Central memory CD8-positive, alpha-beta T cell (primary cell): ENCODE measurements at regions not wholly inside any gene's neighbourhood (a gene's known extent, or its start where the extent isn't known, plus 50 kb on each side); places are given as distances from the start of the nearest gene placed in this dataset.
"Not testable (repeated sequence)": the region's sequence is repeated elsewhere in the genome, so short reads cannot be mapped to it uniquely, and the experiment has no call there.

ENCODE experiments used
- ATAC-seq: fragments of 150-1000 bp; cut with Tn5 transposase; replicated peaks from 2 replicates; pipeline ENCODE4 v1.10.0; 2022; ENCODE audit warnings: mild to moderate bottlenecking, moderate FRiP score, moderate number of reproducible peaks; ENCODE audit not compliant: poor library complexity, severe bottlenecking; ENCODE audit errors: extremely low read depth
- DNase-seq, 2 donors: peaks; one replicate each; pipeline ENCODE4 v3.0.0; 2021; ENCODE audit warnings: low spot score in 2 of 2
- H3K27ac Mint-ChIP-seq: one replicate; pipeline ENCODE4 v1.8.0; 2022; ENCODE audit warnings: low read depth, mild to moderate bottlenecking, moderate library complexity, mixed read lengths
- H3K27me3 Mint-ChIP-seq: one replicate; pipeline ENCODE4 v1.8.0; 2022; ENCODE audit warnings: mixed read lengths
- H3K36me3 Mint-ChIP-seq: one replicate; pipeline ENCODE4 v1.8.0; 2022; ENCODE audit warnings: mild to moderate bottlenecking, moderate library complexity, mixed read lengths; ENCODE audit not compliant: insufficient read depth
- H3K4me1 Mint-ChIP-seq: one replicate; pipeline ENCODE4 v1.8.0; 2022; ENCODE audit warnings: mixed read lengths
- H3K4me3 Mint-ChIP-seq: one replicate; pipeline ENCODE4 v1.8.0; 2022; ENCODE audit warnings: mild to moderate bottlenecking, moderate library complexity, mixed read lengths
- H3K9me3 Mint-ChIP-seq: one replicate; pipeline ENCODE4 v1.8.0; 2022; ENCODE audit warnings: mixed read lengths

GRCh38 chr1:70785287-70785686, 262.3 kb downstream of the PTGER3 start:
- no peaks in the 10 kb centered on the region for H3K27me3 Mint-ChIP-seq
- H3K36me3 Mint-ChIP-seq: no peaks in the 10 kb centered on the region
- H3K27ac Mint-ChIP-seq: no peak overlapping the region
- ATAC-seq (no peak), DNase-seq (no peak)
- no peak overlapping the region for H3K4me3 Mint-ChIP-seq
- no peaks in the 10 kb centered on the region for H3K9me3 Mint-ChIP-seq
- H3K4me1 Mint-ChIP-seq: no peaks in the 10 kb centered on the region

GRCh38 chr1:70790232-70790923, 257.2 kb downstream of the PTGER3 start:
- no peaks in the 10 kb centered on the region for H3K4me1 Mint-ChIP-seq
- DNase-seq (no peak), ATAC-seq (no peak)
- no peaks in the 10 kb centered on the region for H3K27me3 Mint-ChIP-seq
- H3K27ac Mint-ChIP-seq: no peak overlapping the region
- no peak overlapping the region for H3K4me3 Mint-ChIP-seq
- no peaks in the 10 kb centered on the region for H3K9me3 Mint-ChIP-seq
- no peaks in the 10 kb centered on the region for H3K36me3 Mint-ChIP-seq

- not testable (repeated sequence) for ATAC-seq, H3K4me1 Mint-ChIP-seq, H3K27ac Mint-ChIP-seq, H3K27me3 Mint-ChIP-seq, H3K36me3 Mint-ChIP-seq, DNase-seq, H3K9me3 Mint-ChIP-seq, H3K4me3 Mint-ChIP-seq
Measured at GRCh38 chr1:70795064-70795463, 252.6 kb downstream of the PTGER3 start.

- ATAC-seq, H3K27me3 Mint-ChIP-seq, H3K27ac Mint-ChIP-seq, H3K36me3 Mint-ChIP-seq, H3K4me1 Mint-ChIP-seq, H3K4me3 Mint-ChIP-seq, DNase-seq, H3K9me3 Mint-ChIP-seq: not testable (repeated sequence)
Measured at GRCh38 chr1:70796298-70796697, 251.3 kb downstream of the PTGER3 start.

GRCh38 chr1:70802625-70803024, 245.0 kb downstream of the PTGER3 start:
- not testable (repeated sequence) for H3K27me3 Mint-ChIP-seq, H3K4me1 Mint-ChIP-seq, H3K9me3 Mint-ChIP-seq, DNase-seq, ATAC-seq, H3K4me3 Mint-ChIP-seq, H3K36me3 Mint-ChIP-seq, H3K27ac Mint-ChIP-seq

- Mint-ChIP-seq H3K27ac (no peak overlapping the region), H3K9me3 (peaks cover 7% of the 10 kb centered on the region), H3K36me3 (no peaks in the 10 kb centered on the region), H3K4me1 (no peaks in the 10 kb centered on the region), H3K27me3 (no peaks in the 10 kb centered on the region), H3K4me3 (no peak overlapping the region)
- ATAC-seq (no peak), DNase-seq (no peak)
Measured at GRCh38 chr1:70805641-70806040, 242.0 kb downstream of the PTGER3 start.

GRCh38 chr1:70807088-70807664, 240.4 kb downstream of the PTGER3 start:
- H3K27me3 Mint-ChIP-seq: no peaks in the 10 kb centered on the region
- H3K9me3 Mint-ChIP-seq: peaks cover 7% of the 10 kb centered on the region
- no peaks in the 10 kb centered on the region for H3K4me1 Mint-ChIP-seq
- no peak overlapping the region for H3K27ac Mint-ChIP-seq
- H3K4me3 Mint-ChIP-seq: no peak overlapping the region
- H3K36me3 Mint-ChIP-seq: no peaks in the 10 kb centered on the region
- ATAC-seq (peak; percentile 14), DNase-seq (no peak)

GRCh38 chr1:70809069-70809468, 238.5 kb downstream of the PTGER3 start:
- Mint-ChIP-seq H3K27me3 (no peaks in the 10 kb centered on the region), H3K9me3 (peaks cover 6% of the 10 kb centered on the region), H3K4me1 (no peaks in the 10 kb centered on the region), H3K27ac (no peak overlapping the region), H3K4me3 (no peak overlapping the region), H3K36me3 (no peaks in the 10 kb centered on the region)
- DNase-seq (no peak), ATAC-seq (no peak)

- Mint-ChIP-seq H3K4me1 (no peaks in the 10 kb centered on the region), H3K9me3 (peaks cover 6% of the 10 kb centered on the region), H3K27me3 (no peaks in the 10 kb centered on the region), H3K36me3 (no peaks in the 10 kb centered on the region), H3K4me3 (no peak overlapping the region), H3K27ac (no peak overlapping the region)
- DNase-seq (no peak), ATAC-seq (no peak)
Measured at GRCh38 chr1:70811815-70812214, 235.8 kb downstream of the PTGER3 start.

GRCh38 chr1:70812442-70813109, 235.0 kb downstream of the PTGER3 start:
- no peaks in the 10 kb centered on the region for H3K36me3 Mint-ChIP-seq

GRCh38 chr1:70818401-70818800, 229.2 kb downstream of the PTGER3 start:
- Mint-ChIP-seq H3K4me3 (no peak overlapping the region), H3K4me1 (no peaks in the 10 kb centered on the region), H3K9me3 (peaks cover 10% of the 10 kb centered on the region), H3K27ac (no peak overlapping the region), H3K36me3 (no peaks in the 10 kb centered on the region), H3K27me3 (no peaks in the 10 kb centered on the region)
- DNase-seq: no peak
- ATAC-seq: no peak

More at GRCh38 chr1:70812442-70813109, 235.0 kb downstream of the PTGER3 start:
- no peak for DNase-seq
- Mint-ChIP-seq H3K27ac (no peak overlapping the region), H3K4me1 (no peaks in the 10 kb centered on the region), H3K9me3 (peaks cover 6% of the 10 kb centered on the region), H3K4me3 (no peak overlapping the region), H3K27me3 (no peaks in the 10 kb centered on the region)
- no peak for ATAC-seq

GRCh38 chr1:70819231-70819630, 228.4 kb downstream of the PTGER3 start:
- H3K36me3 Mint-ChIP-seq: no peaks in the 10 kb centered on the region
- H3K9me3 Mint-ChIP-seq: peaks cover 6% of the 10 kb centered on the region
- ATAC-seq (no peak), DNase-seq (no peak)
- no peak overlapping the region for H3K27ac Mint-ChIP-seq
- no peaks in the 10 kb centered on the region for H3K27me3 Mint-ChIP-seq
- no peaks in the 10 kb centered on the region for H3K4me1 Mint-ChIP-seq
- H3K4me3 Mint-ChIP-seq: no peak overlapping the region

GRCh38 chr1:70819785-70820184, 227.8 kb downstream of the PTGER3 start:
- no peaks in the 10 kb centered on the region for H3K36me3 Mint-ChIP-seq

More at GRCh38 chr1:70819785-70820184, 227.8 kb downstream of the PTGER3 start:
- Mint-ChIP-seq H3K9me3 (peaks cover 6% of the 10 kb centered on the region), H3K27me3 (no peaks in the 10 kb centered on the region), H3K4me3 (no peak overlapping the region), H3K27ac (no peak overlapping the region), H3K4me1 (no peaks in the 10 kb centered on the region)
- ATAC-seq: no peak
- no peak for DNase-seq
